ENCODE measurements at regions not wholly inside any gene's neighbourhood (a gene's known extent, or its start where the extent isn't known, plus 50 kb on each side); places are given as distances from the start of the nearest gene placed in this dataset.

GRCh38 chr5:14061106-14061505 is 82.0 kb upstream of the TRIO start:
- no peak for TF ChIP-seq CTCF (IDR thresholded peaks at IDR 0.05)
- no peak for TF ChIP-seq POLR2A (IDR thresholded peaks at IDR 0.05)

Data from right lobe of liver (tissue), 4 donors.